ENCODE measurements at regions not wholly inside any gene's neighbourhood (a gene's known extent, or its start where the extent isn't known, plus 50 kb on each side); places are given as distances from the start of the nearest gene placed in this dataset.

DNA sequence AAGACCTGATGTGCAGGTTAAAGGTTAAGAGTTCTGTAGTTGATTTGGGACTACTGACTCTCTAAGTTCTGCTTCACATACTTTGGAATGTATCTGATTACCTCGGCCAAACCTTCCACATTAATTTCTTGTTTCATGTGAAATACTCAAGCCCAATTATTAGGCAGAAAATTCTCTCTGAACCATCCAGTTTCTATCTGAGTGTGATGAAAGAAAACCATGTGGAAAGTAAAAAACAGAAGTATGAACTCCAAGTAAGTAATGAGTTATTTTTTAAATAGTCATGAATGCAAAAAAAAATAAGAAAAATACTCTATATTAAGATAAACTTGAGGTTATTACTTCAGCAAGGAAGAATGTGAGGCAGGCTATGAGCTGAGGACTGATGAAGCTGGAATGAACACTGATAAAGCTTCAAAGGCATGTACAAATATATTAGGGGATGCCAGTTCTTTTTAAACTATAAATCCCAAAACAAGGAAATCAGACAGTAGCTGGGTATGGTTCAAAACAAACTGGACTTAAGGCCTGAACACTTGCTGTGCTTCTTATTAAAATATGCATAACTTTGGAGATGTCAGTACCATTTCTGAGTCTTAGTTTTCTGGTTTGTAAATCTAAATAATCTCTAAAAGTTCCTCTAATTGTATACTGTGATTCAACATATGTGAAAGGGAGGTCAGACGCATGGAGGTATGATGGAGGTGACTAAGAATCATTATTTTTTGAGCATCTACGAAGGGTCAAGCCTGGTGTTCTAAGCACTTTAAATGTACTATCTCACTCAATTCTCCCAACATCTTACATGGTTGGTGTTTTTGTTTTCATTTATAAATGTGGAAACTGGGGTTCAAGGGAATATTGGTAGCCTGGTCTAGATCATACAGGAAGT is 59.6 kb downstream of the COL6A6 start:
- TF ChIP-seq, protein P1, sequence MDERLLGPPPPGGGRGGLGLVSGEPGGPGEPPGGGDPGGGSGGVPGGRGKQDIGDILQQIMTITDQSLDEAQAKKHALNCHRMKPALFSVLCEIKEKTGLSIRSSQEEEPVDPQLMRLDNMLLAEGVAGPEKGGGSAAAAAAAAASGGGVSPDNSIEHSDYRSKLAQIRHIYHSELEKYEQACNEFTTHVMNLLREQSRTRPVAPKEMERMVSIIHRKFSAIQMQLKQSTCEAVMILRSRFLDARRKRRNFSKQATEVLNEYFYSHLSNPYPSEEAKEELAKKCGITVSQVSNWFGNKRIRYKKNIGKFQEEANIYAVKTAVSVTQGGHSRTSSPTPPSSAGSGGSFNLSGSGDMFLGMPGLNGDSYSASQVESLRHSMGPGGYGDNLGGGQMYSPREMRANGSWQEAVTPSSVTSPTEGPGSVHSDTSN (CRISPR knock-in tag; IDR thresholded peaks at IDR 0.05; ENCODE audit: low read depth): no peak
- TF ChIP-seq, protein P1 (tag; conservative IDR thresholded peaks at IDR 0.05; ENCODE audit: low read depth): no peak
- TF ChIP-seq SIN3A (IDR thresholded peaks at IDR 0.05; ENCODE audit: borderline replicate concordance in 2 of 2, control insufficient read depth in 1 of 2, low read depth in 2 of 2, low read length in 2 of 2) (no peak), ZNF57 (CRISPR knock-in tag; IDR thresholded peaks at IDR 0.05) (no peak), CCAR2 (IDR thresholded peaks at IDR 0.05; ENCODE audit: low read depth, low read length) (no peak), ZNF668 (CRISPR knock-in tag; IDR thresholded peaks at IDR 0.05) (no peak), KDM5B (IDR thresholded peaks at IDR 0.05; ENCODE audit: insufficient replicate concordance, low read depth, low read length) (no peak), POLR3A (IDR thresholded peaks at IDR 0.05; ENCODE audit: borderline replicate concordance, extremely low read depth, insufficient read depth, insufficient read length) (no peak), EP300 (IDR thresholded peaks at IDR 0.05; ENCODE audit: low read length) (no peak), PHTF2 (CRISPR knock-in tag; IDR thresholded peaks at IDR 0.05) (no peak), CBFB (CRISPR knock-in tag; IDR thresholded peaks at IDR 0.05) (no peak), MAFK (IDR thresholded peaks at IDR 0.05; ENCODE audit: low read length) (no peak), ZNF76 (CRISPR knock-in tag; IDR thresholded peaks at IDR 0.05; ENCODE audit: borderline replicate concordance) (no peak)
- TF ChIP-seq, protein P2, sequence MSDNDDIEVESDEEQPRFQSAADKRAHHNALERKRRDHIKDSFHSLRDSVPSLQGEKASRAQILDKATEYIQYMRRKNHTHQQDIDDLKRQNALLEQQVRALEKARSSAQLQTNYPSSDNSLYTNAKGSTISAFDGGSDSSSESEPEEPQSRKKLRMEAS (CRISPR knock-in tag; IDR thresholded peaks at IDR 0.05): no peak
- TF ChIP-seq, protein P3, sequence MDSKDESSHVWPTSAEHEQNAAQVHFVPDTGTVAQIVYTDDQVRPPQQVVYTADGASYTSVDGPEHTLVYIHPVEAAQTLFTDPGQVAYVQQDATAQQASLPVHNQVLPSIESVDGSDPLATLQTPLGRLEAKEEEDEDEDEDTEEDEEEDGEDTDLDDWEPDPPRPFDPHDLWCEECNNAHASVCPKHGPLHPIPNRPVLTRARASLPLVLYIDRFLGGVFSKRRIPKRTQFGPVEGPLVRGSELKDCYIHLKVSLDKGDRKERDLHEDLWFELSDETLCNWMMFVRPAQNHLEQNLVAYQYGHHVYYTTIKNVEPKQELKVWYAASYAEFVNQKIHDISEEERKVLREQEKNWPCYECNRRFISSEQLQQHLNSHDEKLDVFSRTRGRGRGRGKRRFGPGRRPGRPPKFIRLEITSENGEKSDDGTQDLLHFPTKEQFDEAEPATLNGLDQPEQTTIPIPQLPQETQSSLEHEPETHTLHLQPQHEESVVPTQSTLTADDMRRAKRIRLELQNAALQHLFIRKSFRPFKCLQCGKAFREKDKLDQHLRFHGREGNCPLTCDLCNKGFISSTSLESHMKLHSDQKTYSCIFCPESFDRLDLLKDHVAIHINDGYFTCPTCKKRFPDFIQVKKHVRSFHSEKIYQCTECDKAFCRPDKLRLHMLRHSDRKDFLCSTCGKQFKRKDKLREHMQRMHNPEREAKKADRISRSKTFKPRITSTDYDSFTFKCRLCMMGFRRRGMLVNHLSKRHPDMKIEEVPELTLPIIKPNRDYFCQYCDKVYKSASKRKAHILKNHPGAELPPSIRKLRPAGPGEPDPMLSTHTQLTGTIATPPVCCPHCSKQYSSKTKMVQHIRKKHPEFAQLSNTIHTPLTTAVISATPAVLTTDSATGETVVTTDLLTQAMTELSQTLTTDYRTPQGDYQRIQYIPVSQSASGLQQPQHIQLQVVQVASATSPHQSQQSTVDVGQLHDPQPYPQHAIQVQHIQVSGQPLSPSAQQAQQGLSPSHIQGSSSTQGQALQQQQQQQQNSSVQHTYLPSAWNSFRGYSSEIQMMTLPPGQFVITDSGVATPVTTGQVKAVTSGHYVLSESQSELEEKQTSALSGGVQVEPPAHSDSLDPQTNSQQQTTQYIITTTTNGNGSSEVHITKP (IDR thresholded peaks at IDR 0.05; ENCODE audit: partially characterized antibody): no peak
